Activated naive CD8-positive, alpha-beta T cell treated with anti-CD3 and anti-CD28 coated beads, Interleukin-2, amount 10 ng/mL, durations not matched to agents 7 days and 5 days (primary cell): ENCODE measurements at regions not wholly inside any gene's neighbourhood (a gene's known extent, or its start where the extent isn't known, plus 50 kb on each side); places are given as distances from the start of the nearest gene placed in this dataset.

ENCODE experiments used
- ATAC-seq: fragments of 150-1000 bp; cut with Tn5 transposase; one replicate; pipeline ENCODE4 v1.10.0; 2021; ENCODE audit warnings: low read depth, moderate library complexity
- POLR2A ChIA-PET: fragments of 350-600 bp; sonication (Branson Sonifier 250); formaldehyde crosslinking; loops from one replicate; lab custom pipeline; 2021; ENCODE audit warnings: antibody characterized with exemption; lab: Charles Lee
- DNase-seq: peaks from one replicate; pipeline ENCODE4 v3.0.0; 2021
- H3K27ac Mint-ChIP-seq: one replicate; pipeline ENCODE4 v1.8.0; 2022; ENCODE audit warnings: mild to moderate bottlenecking, mixed read lengths
- H3K27me3 Mint-ChIP-seq: one replicate; pipeline ENCODE4 v1.8.0; 2022; ENCODE audit warnings: mild to moderate bottlenecking, moderate library complexity, mixed read lengths
- H3K36me3 Mint-ChIP-seq: one replicate; pipeline ENCODE4 v1.8.0; 2021; ENCODE audit warnings: mild to moderate bottlenecking, mixed read lengths
- H3K4me1 Mint-ChIP-seq: one replicate; pipeline ENCODE4 v1.8.0; 2021; ENCODE audit warnings: mixed read lengths
- H3K4me3 Mint-ChIP-seq: one replicate; pipeline ENCODE4 v1.8.0; 2022; ENCODE audit warnings: mild to moderate bottlenecking, moderate library complexity, mixed read lengths
- H3K9me3 Mint-ChIP-seq: one replicate; pipeline ENCODE4 v1.8.0; 2021; ENCODE audit warnings: mixed read lengths

DNA sequence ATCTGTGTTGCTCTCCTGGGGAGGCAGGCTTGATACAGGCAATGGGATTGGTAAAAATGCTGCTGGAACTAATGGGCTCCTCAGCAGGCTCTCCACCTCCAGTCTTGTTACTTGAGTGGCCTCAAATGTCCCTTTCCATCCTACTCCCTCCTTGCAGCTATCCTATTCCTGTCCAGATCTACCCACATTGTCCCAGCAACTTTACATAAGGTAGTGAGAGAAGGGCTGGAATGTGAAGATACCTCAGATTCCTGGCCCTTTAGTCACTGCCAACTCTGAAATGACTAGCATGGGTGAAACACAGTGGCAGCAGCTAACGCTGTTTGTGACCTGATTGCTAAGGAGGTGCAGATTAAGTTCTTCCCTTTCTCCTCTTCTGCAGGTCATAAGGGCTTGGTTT lies 210.1 kb upstream of the HS3ST4 start:
- ATAC-seq (no peak), DNase-seq (no peak)
- peaks cover 2% of the 10 kb centered on the region for H3K27me3 Mint-ChIP-seq
- no peak overlapping the region for H3K4me3 Mint-ChIP-seq
- H3K4me1 Mint-ChIP-seq: no peaks in the 10 kb centered on the region
- H3K27ac Mint-ChIP-seq: no peak overlapping the region
- H3K36me3 Mint-ChIP-seq: no peaks in the 10 kb centered on the region
- H3K9me3 Mint-ChIP-seq: no peaks in the 10 kb centered on the region
- POLR2A ChIA-PET: no interaction called here

- H3K4me3 Mint-ChIP-seq: no peak overlapping the region
These were observed 213.3 kb upstream of the HS3ST4 start for GRCh38 chr16:25478476-25478875.

GRCh38 chr16:25464058-25464457 lies 206.4 kb upstream of the ZKSCAN2 start:
- ATAC-seq: no peak
- Mint-ChIP-seq H3K4me3 (no peak overlapping the region), H3K36me3 (no peaks in the 10 kb centered on the region), H3K27ac (no peak overlapping the region), H3K27me3 (peaks cover 9% of the 10 kb centered on the region), H3K9me3 (no peaks in the 10 kb centered on the region), H3K4me1 (no peaks in the 10 kb centered on the region)
- POLR2A ChIA-PET: no interaction called here
- no peak for DNase-seq

More at GRCh38 chr16:25478476-25478875, 213.3 kb upstream of the HS3ST4 start:
- Mint-ChIP-seq H3K9me3 (no peaks in the 10 kb centered on the region), H3K36me3 (no peaks in the 10 kb centered on the region), H3K4me1 (no peaks in the 10 kb centered on the region), H3K27ac (no peak overlapping the region), H3K27me3 (peaks cover 2% of the 10 kb centered on the region)
- POLR2A ChIA-PET: no interaction called here
- ATAC-seq (no peak), DNase-seq (no peak)

GRCh38 chr16:25449802-25450201 lies 192.2 kb upstream of the ZKSCAN2 start:
- Mint-ChIP-seq H3K27me3 (no peaks in the 10 kb centered on the region), H3K9me3 (no peaks in the 10 kb centered on the region), H3K4me3 (no peak overlapping the region), H3K27ac (no peak overlapping the region), H3K4me1 (no peaks in the 10 kb centered on the region), H3K36me3 (no peaks in the 10 kb centered on the region)
- POLR2A ChIA-PET: no interaction called here
- no peak for DNase-seq
- no peak for ATAC-seq

- no peak for DNase-seq
- Mint-ChIP-seq H3K27me3 (peaks cover 2% of the 10 kb centered on the region), H3K4me1 (no peaks in the 10 kb centered on the region), H3K4me3 (no peak overlapping the region), H3K27ac (no peak overlapping the region), H3K9me3 (no peaks in the 10 kb centered on the region), H3K36me3 (no peaks in the 10 kb centered on the region)
- no peak for ATAC-seq
- POLR2A ChIA-PET: no interaction called here
These were observed 186.3 kb upstream of the ZKSCAN2 start for GRCh38 chr16:25443994-25444393.

- H3K9me3 Mint-ChIP-seq: no peaks in the 10 kb centered on the region
- peaks cover 7% of the 10 kb centered on the region for H3K27me3 Mint-ChIP-seq
- no peak overlapping the region for H3K27ac Mint-ChIP-seq
- POLR2A ChIA-PET: no interaction called here
- no peaks in the 10 kb centered on the region for H3K36me3 Mint-ChIP-seq
- DNase-seq (no peak), ATAC-seq (no peak)
- no peaks in the 10 kb centered on the region for H3K4me1 Mint-ChIP-seq
- no peak overlapping the region for H3K4me3 Mint-ChIP-seq
These were observed 176.4 kb upstream of the ZKSCAN2 start for GRCh38 chr16:25434064-25434463.

- ATAC-seq (no peak), DNase-seq (no peak)
- peaks cover 3% of the 10 kb centered on the region for H3K27me3 Mint-ChIP-seq
- H3K4me3 Mint-ChIP-seq: no peak overlapping the region
- H3K27ac Mint-ChIP-seq: no peak overlapping the region
- POLR2A ChIA-PET: no interaction called here
- no peaks in the 10 kb centered on the region for H3K4me1 Mint-ChIP-seq
- no peaks in the 10 kb centered on the region for H3K36me3 Mint-ChIP-seq
- H3K9me3 Mint-ChIP-seq: peaks cover 2% of the 10 kb centered on the region
These were observed 175.7 kb upstream of the ZKSCAN2 start for GRCh38 chr16:25433388-25433787.

- no peak for ATAC-seq
- Mint-ChIP-seq H3K4me3 (no peak overlapping the region), H3K27ac (no peak overlapping the region), H3K9me3 (peaks cover 2% of the 10 kb centered on the region), H3K27me3 (peaks cover 2% of the 10 kb centered on the region), H3K4me1 (no peaks in the 10 kb centered on the region), H3K36me3 (no peaks in the 10 kb centered on the region)
- POLR2A ChIA-PET: no interaction called here
- DNase-seq: no peak
These were observed 173.8 kb upstream of the ZKSCAN2 start for GRCh38 chr16:25431472-25431871.

DNA sequence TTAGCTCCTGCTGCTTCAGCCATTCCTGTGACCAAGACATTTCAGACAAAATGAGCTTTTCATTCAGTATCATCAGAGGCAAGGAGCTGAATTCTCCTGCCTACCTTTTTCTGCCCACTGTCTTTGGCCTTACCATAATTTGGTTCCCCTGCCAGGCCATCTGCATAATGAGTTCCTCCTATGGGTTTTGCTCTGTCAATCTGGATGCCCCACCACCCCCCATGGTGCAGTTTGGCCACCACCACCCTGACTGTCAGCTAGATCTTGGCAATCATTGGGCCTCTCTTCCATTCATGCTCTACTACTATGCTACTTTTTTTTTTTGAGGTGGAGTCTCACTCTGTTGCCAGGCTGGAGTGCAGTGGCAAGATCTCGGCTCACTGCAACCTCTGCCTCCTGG lies 169.2 kb upstream of the ZKSCAN2 start:
- no peaks in the 10 kb centered on the region for H3K36me3 Mint-ChIP-seq
- H3K4me3 Mint-ChIP-seq: no peak overlapping the region
- H3K4me1 Mint-ChIP-seq: no peaks in the 10 kb centered on the region
- H3K27me3 Mint-ChIP-seq: no peaks in the 10 kb centered on the region
- H3K9me3 Mint-ChIP-seq: peaks cover 2% of the 10 kb centered on the region
- no peak for ATAC-seq
- no peak for DNase-seq
- POLR2A ChIA-PET: no interaction called here
- H3K27ac Mint-ChIP-seq: no peak overlapping the region

- DNase-seq (no peak), ATAC-seq (no peak)
- no peak overlapping the region for H3K27ac Mint-ChIP-seq
- H3K9me3 Mint-ChIP-seq: no peaks in the 10 kb centered on the region
- H3K4me1 Mint-ChIP-seq: no peaks in the 10 kb centered on the region
- H3K27me3 Mint-ChIP-seq: no peaks in the 10 kb centered on the region
- no peak overlapping the region for H3K4me3 Mint-ChIP-seq
- POLR2A ChIA-PET: no interaction called here
- no peaks in the 10 kb centered on the region for H3K36me3 Mint-ChIP-seq
These were observed 162.0 kb upstream of the ZKSCAN2 start for GRCh38 chr16:25419681-25420080.

- no peak for ATAC-seq
- POLR2A ChIA-PET: no interaction called here
- no peaks in the 10 kb centered on the region for H3K9me3 Mint-ChIP-seq
- no peak overlapping the region for H3K4me3 Mint-ChIP-seq
- DNase-seq: no peak
- H3K27me3 Mint-ChIP-seq: no peaks in the 10 kb centered on the region
- H3K36me3 Mint-ChIP-seq: no peaks in the 10 kb centered on the region
- H3K4me1 Mint-ChIP-seq: no peaks in the 10 kb centered on the region
- H3K27ac Mint-ChIP-seq: no peak overlapping the region
These were observed 161.5 kb upstream of the ZKSCAN2 start for GRCh38 chr16:25419153-25419552.

DNA sequence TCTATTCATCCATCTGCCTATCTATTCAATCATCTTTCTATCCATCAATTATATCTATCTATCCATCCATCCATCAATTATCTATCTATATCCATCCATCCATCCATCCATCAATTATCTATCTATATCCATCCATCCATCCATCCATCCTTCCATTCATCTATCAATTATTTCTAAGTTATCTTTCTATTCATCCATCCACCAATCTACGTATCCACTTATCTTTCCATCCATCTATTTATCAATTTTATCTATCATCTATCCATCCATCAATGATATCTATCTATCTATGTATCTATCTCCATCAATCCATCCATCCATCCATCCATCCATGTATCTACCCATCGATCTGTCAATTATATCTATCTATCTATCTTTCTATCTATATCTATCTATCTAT lies 158.4 kb upstream of the ZKSCAN2 start:
- DNase-seq (no peak), ATAC-seq (no peak)
- POLR2A ChIA-PET: no interaction called here
- Mint-ChIP-seq H3K27ac (no peak overlapping the region), H3K4me1 (no peaks in the 10 kb centered on the region), H3K4me3 (no peak overlapping the region), H3K36me3 (no peaks in the 10 kb centered on the region), H3K9me3 (no peaks in the 10 kb centered on the region), H3K27me3 (no peaks in the 10 kb centered on the region)

- DNase-seq (no peak), ATAC-seq (no peak)
- Mint-ChIP-seq H3K4me3 (no peak overlapping the region), H3K9me3 (no peaks in the 10 kb centered on the region), H3K27ac (no peak overlapping the region), H3K36me3 (no peaks in the 10 kb centered on the region), H3K27me3 (no peaks in the 10 kb centered on the region), H3K4me1 (no peaks in the 10 kb centered on the region)
- POLR2A ChIA-PET: no interaction called here
These were observed 156.3 kb upstream of the ZKSCAN2 start for GRCh38 chr16:25413975-25414374.

- H3K27ac Mint-ChIP-seq: no peak overlapping the region
- DNase-seq: no peak
- H3K9me3 Mint-ChIP-seq: no peaks in the 10 kb centered on the region
- H3K4me1 Mint-ChIP-seq: no peaks in the 10 kb centered on the region
- no peaks in the 10 kb centered on the region for H3K27me3 Mint-ChIP-seq
- no peak overlapping the region for H3K4me3 Mint-ChIP-seq
- POLR2A ChIA-PET: no interaction called here
- H3K36me3 Mint-ChIP-seq: no peaks in the 10 kb centered on the region
- no peak for ATAC-seq
These were observed 155.5 kb upstream of the ZKSCAN2 start for GRCh38 chr16:25413133-25413532.

- Mint-ChIP-seq H3K27me3 (no peaks in the 10 kb centered on the region), H3K4me1 (no peaks in the 10 kb centered on the region), H3K4me3 (no peak overlapping the region), H3K36me3 (no peaks in the 10 kb centered on the region), H3K27ac (no peak overlapping the region), H3K9me3 (no peaks in the 10 kb centered on the region)
- POLR2A ChIA-PET: no interaction called here
- DNase-seq (no peak), ATAC-seq (no peak)
These were observed 153.9 kb upstream of the ZKSCAN2 start for GRCh38 chr16:25411396-25412081.
